Type B pancreatic cell (in vitro differentiated cells): ENCODE measurements at regions not wholly inside any gene's neighbourhood (a gene's known extent, or its start where the extent isn't known, plus 50 kb on each side); places are given as distances from the start of the nearest gene placed in this dataset.

Source experiments
- DNase-seq: peaks from one replicate; pipeline ENCODE4 v3.0.0; 2021; ENCODE audit warnings: mixed read lengths; ENCODE audit not compliant: unreplicated experiment; ENCODE audit errors: extremely low spot score
- H3K27ac Mint-ChIP-seq: 2 replicates; pipeline ENCODE4 v1.8.0; 2021; ENCODE audit warnings: mild to moderate bottlenecking, mixed read lengths
- H3K27me3 Mint-ChIP-seq: 2 replicates; pipeline ENCODE4 v1.8.0; 2021; ENCODE audit warnings: mixed read lengths
- H3K36me3 Mint-ChIP-seq: 2 replicates; pipeline ENCODE4 v1.8.0; 2021; ENCODE audit warnings: mixed read lengths
- H3K4me1 Mint-ChIP-seq: one replicate; pipeline ENCODE4 v1.8.0; 2021; ENCODE audit warnings: mixed read lengths; ENCODE audit not compliant: unreplicated experiment
- H3K4me3 Mint-ChIP-seq: 2 replicates; pipeline ENCODE4 v1.8.0; 2021; ENCODE audit warnings: mild to moderate bottlenecking, mixed read lengths
- H3K9me3 Mint-ChIP-seq: 2 replicates; pipeline ENCODE4 v1.8.0; 2021; ENCODE audit warnings: mixed read lengths
- TF ChIP-seq, protein P1 (sequence below): fragments of 200-600 bp; sonication (generic); conservative IDR thresholded peaks from 2 replicates; pipeline ENCODE4 v1.5.0; 2021; ENCODE audit warnings: antibody characterized with exemption, mild to moderate bottlenecking

DNA sequence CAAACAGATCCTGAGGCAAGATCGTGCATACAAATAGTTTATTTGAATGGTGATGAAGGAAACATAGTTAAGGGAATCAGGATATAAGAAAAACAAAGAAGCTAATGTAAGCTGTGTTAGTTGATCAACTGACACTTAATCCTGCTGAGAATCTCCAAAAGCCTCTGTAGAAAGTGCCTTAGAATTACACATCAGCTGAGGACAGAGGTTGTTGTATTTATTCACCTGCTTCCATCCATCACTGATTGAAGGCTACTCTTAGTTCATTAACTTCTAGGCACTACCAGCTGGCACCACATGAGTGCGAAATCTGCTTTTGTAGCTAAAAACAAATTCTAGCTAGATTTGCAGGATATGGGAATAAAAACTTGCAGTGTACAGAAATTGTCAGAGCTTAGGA is 1082.0 kb upstream of the CNTN5 start:
- Mint-ChIP-seq H3K36me3 (no peaks in the 10 kb centered on the region), H3K9me3 (no peaks in the 10 kb centered on the region), H3K4me3 (no peak overlapping the region), H3K4me1 (no peaks in the 10 kb centered on the region), H3K27me3 (no peaks in the 10 kb centered on the region), H3K27ac (no peak overlapping the region)
- TF ChIP-seq, protein P1, sequence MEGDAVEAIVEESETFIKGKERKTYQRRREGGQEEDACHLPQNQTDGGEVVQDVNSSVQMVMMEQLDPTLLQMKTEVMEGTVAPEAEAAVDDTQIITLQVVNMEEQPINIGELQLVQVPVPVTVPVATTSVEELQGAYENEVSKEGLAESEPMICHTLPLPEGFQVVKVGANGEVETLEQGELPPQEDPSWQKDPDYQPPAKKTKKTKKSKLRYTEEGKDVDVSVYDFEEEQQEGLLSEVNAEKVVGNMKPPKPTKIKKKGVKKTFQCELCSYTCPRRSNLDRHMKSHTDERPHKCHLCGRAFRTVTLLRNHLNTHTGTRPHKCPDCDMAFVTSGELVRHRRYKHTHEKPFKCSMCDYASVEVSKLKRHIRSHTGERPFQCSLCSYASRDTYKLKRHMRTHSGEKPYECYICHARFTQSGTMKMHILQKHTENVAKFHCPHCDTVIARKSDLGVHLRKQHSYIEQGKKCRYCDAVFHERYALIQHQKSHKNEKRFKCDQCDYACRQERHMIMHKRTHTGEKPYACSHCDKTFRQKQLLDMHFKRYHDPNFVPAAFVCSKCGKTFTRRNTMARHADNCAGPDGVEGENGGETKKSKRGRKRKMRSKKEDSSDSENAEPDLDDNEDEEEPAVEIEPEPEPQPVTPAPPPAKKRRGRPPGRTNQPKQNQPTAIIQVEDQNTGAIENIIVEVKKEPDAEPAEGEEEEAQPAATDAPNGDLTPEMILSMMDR, result no peak
- no peak for DNase-seq

DNA sequence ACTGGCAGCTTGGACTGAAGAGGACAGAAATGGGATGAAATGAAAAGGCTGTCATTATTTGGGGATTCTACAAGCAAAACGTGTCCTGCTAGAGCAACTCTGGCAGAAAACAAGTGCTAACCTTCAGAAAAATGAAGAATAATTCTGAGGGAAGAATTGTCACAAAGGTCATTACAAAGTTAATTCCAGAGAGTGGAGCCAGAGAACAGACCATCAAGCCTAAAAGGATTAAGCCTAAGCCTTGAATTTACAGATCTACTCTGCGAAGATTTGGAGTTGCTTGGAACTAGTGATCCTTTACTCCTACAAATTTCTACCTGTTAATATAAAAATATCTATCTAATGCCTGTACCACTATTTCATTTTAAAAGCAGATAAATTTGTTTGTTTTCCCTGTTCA is 1077.3 kb upstream of the CNTN5 start:
- Mint-ChIP-seq H3K4me3 (no peak overlapping the region), H3K27me3 (no peaks in the 10 kb centered on the region)

DNA sequence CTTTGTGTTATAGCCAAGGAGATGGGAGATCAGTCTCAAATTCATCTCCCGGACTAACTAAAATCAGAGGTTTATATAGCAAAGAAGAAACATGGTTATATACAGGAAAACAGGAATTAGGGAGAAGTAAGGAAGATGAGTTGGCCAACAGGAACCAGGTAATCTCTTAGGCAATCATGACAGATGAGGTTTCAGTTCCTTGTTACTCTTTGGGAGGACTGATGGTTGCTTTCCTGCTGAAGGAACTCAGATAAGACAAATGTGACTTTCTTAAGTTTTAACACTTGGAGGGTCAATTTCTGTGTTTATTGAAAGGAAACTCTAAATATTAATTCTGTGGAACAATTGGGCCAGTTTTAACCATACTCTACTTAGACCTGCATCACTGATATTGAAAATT is 1072.0 kb upstream of the CNTN5 start:
- H3K4me1 Mint-ChIP-seq, result no peaks in the 10 kb centered on the region
- no peaks in the 10 kb centered on the region for H3K9me3 Mint-ChIP-seq
- H3K36me3 Mint-ChIP-seq, result no peaks in the 10 kb centered on the region
- H3K27me3 Mint-ChIP-seq, result no peaks in the 10 kb centered on the region
- no peak overlapping the region for H3K4me3 Mint-ChIP-seq
- no peak for DNase-seq
- TF ChIP-seq, protein P1, result no peak
- no peak overlapping the region for H3K27ac Mint-ChIP-seq

More for the DNA sequence above, 1077.3 kb upstream of the CNTN5 start:
- Mint-ChIP-seq H3K9me3 (no peaks in the 10 kb centered on the region), H3K27ac (no peak overlapping the region), H3K4me1 (no peaks in the 10 kb centered on the region), H3K36me3 (no peaks in the 10 kb centered on the region)
- no peak for DNase-seq
- TF ChIP-seq, protein P1, result no peak

DNA sequence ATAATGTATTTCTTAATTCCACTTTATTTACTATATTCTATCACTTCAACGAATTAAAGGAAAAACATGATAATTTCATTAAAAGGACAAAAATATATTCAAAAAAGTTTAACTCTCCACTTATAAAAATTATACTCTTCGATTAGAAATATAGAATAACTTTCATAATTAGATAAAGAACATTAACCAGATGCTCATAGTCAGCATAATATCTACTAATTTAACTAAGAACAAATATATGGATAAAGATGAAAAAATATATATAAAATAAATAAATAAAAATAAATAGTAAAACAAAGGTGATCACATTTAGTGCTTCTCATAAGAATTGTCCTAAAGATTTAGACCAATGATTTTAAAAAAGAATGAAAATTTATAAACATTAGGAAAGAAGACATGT is 1065.2 kb upstream of the CNTN5 start:
- Mint-ChIP-seq H3K27me3 (no peaks in the 10 kb centered on the region), H3K4me3 (no peak overlapping the region), H3K27ac (no peak overlapping the region), H3K36me3 (no peaks in the 10 kb centered on the region), H3K4me1 (no peaks in the 10 kb centered on the region), H3K9me3 (no peaks in the 10 kb centered on the region)
- DNase-seq, result no peak
- TF ChIP-seq, protein P1, result no peak

DNA sequence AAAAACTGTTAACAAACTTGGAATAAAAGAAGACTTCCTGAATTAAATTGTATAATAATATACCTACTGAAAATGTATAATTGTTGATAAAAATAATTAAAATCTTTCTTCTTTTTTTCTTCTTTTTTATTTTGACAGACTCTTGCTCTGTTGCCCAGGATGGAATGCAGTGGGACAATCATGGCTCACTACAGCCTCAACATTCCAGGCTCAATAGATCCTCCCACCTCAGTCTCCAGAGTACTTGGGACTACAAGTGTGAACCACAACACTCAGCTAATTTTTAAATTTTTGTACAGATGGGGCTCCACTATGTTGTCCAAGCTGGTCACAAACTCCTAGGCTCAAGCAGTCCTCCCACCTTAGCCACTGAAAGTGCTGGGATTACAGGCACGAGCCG is 1063.8 kb upstream of the CNTN5 start:
- H3K36me3 Mint-ChIP-seq, result no peaks in the 10 kb centered on the region
- H3K27ac Mint-ChIP-seq, result no peak overlapping the region
- no peak overlapping the region for H3K4me3 Mint-ChIP-seq
- DNase-seq, result no peak
- H3K27me3 Mint-ChIP-seq, result no peaks in the 10 kb centered on the region
- no peaks in the 10 kb centered on the region for H3K4me1 Mint-ChIP-seq
- H3K9me3 Mint-ChIP-seq, result no peaks in the 10 kb centered on the region
- TF ChIP-seq, protein P1, result no peak

DNA sequence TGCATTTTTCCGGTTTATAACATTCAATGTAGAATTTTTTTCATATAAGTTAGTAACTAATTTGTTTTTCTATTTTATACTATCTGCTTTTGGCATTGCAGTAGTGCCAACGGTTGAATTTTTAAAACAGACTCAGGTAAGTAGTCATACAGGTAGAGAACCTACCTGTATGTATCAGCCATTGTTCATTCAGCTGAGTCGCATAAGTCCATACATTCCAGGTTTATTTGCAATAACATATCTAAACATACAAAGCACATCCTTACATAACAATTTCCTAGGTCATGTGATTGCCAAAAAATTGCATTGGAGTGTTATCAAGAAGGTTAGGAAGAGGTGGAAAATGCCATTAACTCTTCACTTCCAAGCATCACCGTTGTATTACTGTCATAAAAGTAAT is 1059.3 kb upstream of the CNTN5 start:
- no peak overlapping the region for H3K4me3 Mint-ChIP-seq
- TF ChIP-seq, protein P1, result no peak
- no peaks in the 10 kb centered on the region for H3K4me1 Mint-ChIP-seq
- no peak overlapping the region for H3K27ac Mint-ChIP-seq
- no peak for DNase-seq
- H3K27me3 Mint-ChIP-seq, result no peaks in the 10 kb centered on the region
- H3K36me3 Mint-ChIP-seq, result no peaks in the 10 kb centered on the region
- H3K9me3 Mint-ChIP-seq, result no peaks in the 10 kb centered on the region
